Stimulated activated naive CD4-positive, alpha-beta T cell treated with Interleukin-2 at 50 U/mL for 16 hours (primary cell): ENCODE measurements at regions not wholly inside any gene's neighbourhood (a gene's known extent, or its start where the extent isn't known, plus 50 kb on each side); places are given as distances from the start of the nearest gene placed in this dataset.

Experiments
- DNase-seq: peaks from one replicate; lab custom pipeline; 2025; lab: John Stamatoyannopoulos, UW

DNA sequence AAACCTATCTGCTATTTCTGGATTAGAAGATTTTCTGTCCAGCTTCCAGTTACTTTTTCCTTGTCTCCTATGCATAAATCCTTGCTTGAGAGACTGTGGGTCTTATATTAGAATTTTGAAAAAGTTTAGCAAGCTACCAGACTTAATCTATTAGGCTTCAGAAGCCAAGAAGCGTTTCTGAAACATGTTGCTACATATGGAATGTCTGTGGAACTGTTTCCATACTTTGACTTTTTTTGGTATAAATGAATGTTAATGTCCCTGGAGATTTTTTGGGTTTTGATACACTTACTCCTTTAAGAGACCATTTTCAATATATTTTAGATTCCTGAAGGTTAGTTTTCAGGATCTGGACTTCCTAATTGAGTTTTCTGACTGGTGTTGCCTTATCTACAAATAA, 191.4 kb upstream of the SGCD start:
- DNase-seq, result no peak

- no peak for DNase-seq
These were observed 189.7 kb upstream of the SGCD start for GRCh38 chr5:156137071-156137869.

GRCh38 chr5:156142867-156143266, 184.1 kb upstream of the SGCD start:
- no peak for DNase-seq

GRCh38 chr5:156147261-156147943, 179.6 kb upstream of the SGCD start:
- no peak for DNase-seq

- DNase-seq, result no peak
These were observed 179.0 kb upstream of the SGCD start for GRCh38 chr5:156147944-156148285.

DNA sequence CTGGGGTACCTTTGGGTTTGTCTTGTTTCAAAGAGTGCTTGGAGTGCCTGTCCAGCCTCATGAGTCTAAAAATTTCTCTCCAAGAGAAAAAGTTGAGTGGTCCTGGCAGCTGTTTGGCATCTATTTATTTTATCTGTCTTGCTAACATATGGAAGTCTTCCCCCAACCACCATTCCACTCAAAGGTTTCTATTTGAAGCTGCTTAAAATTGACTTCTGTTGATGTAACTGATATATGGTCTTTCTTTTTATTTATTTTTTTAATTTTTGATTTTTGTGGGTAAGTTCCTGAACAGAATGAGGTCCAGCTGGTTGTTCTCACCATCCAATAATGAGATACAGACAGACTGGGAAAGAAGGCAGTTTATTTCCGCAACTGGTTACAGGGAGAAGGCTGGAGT, 178.7 kb upstream of the SGCD start:
- DNase-seq, result no peak

GRCh38 chr5:156149213-156149612, 177.8 kb upstream of the SGCD start:
- no peak for DNase-seq

DNA sequence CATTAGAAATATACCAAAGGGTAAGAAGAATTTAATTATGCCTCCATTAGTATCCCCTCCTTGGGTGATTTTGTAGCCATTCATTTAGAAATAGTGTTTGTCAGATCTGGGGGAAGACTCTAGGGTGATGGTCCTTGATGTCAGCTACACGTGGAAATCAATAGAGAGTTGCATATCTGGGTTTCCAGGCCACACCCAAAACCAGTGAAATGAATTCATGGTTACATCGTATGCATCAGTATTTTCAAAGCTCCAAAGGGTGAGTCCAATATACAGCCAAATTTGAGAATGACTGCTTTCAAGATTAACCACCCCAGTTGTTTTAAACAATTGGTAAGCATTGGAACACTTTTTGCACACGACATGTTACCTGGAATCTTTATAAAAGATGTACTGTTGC, 173.4 kb upstream of the SGCD start:
- DNase-seq, result no peak

GRCh38 chr5:156154757-156155156, 172.2 kb upstream of the SGCD start:
- no peak for DNase-seq

DNA sequence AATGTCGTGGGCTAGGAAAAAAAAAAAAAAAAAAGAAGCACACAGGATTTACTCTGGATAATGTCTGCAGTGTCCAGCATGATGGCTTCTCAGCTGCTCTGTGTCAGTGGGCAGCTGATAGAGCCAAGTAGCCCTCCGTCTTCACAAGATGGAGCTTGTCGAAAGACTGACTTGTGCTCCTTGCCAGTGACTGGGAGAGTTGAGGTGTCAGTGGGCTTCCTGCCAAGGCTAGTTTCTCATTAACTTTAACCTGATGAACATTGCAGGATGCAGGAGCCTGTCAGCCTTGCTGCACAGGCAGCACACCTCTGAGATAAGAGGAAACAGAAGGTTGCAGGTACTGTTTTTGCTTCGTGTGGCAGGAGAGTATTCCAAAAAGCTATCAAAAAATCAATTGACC, 171.4 kb upstream of the SGCD start:
- no peak for DNase-seq

- no peak for DNase-seq
These were observed 162.7 kb upstream of the SGCD start for GRCh38 chr5:156164306-156164705.

DNA sequence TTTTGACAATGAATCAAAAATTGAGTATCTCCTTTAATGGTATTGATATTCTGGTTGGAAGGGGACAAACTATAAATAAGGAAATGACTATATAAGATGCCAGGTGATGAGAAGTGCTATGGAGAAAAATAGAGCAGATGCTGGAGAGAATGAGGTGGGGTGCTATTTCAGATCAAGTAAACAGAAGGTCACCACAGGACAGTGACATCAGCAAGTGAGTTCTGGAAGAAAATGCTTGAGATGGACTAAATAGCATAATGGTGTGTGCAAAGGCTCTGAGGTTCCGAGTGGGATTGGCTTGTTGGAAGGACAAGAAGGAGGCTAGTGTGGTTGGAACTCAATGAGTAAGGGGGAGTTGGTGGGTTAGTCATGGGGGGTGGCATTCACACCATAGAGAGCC, 157.5 kb upstream of the SGCD start:
- DNase-seq, result no peak

- no peak for DNase-seq
These were observed 156.5 kb upstream of the SGCD start for GRCh38 chr5:156170351-156170961.

- DNase-seq, result no peak
These were observed 152.7 kb upstream of the SGCD start for GRCh38 chr5:156174225-156174624.

- no peak for DNase-seq
These were observed 148.8 kb upstream of the SGCD start for GRCh38 chr5:156178117-156178516.

GRCh38 chr5:156181656-156182055, 145.3 kb upstream of the SGCD start:
- no peak for DNase-seq

DNA sequence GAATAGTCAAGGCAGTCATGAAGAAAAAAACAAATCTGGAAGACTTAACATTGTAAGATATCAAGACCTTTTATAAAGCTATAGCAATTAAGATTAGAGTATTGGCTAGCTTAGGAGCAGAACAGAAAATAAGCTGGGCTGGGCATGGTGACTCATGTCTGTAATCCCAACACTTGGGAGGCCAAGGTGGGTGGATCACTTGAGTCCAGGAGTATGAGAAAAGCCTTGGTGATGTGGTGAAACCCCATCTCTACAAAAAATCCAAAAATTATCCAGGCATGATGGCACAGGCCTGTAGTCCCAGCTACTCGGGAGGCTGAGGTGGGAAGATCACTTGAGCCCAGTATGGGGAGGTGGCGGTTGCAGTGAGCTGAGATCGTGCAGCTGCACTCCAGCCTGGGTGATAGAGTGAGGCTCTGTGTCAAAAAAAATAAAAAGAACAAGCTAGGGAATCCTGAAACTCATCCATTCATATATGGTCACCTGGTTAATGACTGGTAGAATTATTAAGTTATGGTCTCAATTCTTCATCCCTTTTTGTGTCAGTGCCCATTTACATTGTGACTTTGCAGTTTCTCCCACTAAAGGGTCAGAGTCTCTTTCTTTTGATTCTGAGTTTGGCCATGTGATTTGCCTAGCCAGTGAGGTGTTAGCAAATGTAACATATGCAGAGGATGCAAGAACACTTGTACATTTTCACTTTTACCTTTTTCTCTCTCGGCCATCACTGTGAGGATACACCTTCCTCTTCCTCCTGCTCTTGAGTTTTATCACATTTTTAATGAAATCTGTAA, 144.6 kb upstream of the SGCD start:
- no peak for DNase-seq

GRCh38 chr5:156186760-156187159, 140.2 kb upstream of the SGCD start:
- no peak for DNase-seq

DNA sequence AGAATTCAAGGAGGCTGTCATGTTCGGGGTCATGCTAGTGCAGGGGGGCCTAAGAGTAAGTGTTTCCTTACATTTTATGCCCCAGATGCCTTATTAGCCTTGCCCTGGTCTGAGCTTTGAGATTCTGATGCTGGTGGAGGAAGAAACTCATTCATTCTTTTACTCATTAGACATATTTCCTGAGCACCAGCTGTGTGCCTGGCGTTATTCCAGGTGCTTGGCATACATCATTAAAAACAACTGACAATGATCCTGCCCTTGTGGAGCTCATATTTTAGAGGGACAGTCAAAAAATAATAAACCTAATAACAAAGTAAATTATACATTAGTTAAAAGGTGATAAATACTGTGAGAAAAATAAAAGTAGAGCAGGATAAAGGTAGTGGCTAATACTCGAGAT, 138.9 kb upstream of the SGCD start:
- DNase-seq, result no peak

GRCh38 chr5:156189628-156190027, 137.3 kb upstream of the SGCD start:
- DNase-seq, result no peak

DNA sequence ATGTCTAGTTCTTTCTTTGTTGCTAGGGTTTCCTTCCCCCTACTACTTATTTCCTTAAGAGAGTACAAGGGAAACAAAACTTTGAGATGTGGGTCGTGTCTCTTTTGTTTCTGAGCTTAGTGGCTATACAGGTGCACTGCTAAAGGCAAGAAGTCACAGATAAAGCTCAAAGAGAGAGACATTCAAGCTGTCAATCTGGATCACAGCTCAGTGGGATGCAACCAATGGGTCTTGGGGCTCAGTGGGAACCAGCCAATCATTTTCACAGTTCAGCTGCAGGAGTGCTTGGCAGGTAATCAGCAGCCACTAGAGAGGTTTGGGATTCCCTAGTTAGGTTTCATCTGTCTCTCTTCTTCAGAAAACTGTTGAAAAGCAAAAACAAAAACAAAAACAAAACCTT, 135.4 kb upstream of the SGCD start:
- no peak for DNase-seq

DNA sequence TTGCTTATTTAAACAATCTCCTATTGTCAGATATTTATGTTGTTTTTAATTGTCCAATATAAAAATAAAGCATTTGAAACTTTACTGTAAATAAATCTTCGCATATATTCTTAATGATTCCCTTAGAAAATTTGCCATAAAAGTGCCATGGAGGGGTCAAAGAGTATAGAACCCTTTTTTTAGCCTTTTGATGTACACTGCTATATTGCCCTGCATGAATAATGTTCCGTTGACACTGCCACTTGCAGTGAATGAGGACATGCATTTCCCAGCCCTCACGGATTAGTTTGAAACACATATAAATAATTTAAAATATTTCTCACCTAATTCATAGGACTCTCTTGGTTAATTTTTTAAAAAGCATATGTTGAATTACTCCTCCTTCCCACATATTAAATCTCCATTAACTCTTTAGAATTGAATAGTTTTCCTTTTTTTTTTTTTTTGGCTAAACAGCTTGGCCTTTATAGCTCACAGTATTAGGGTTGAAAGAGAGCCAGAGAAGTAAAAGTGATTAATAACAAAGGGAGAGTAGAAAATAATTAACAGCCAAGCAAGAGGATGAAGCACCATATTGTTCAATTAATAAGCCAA, 129.8 kb upstream of the SGCD start:
- DNase-seq, result no peak
